ENCODE measurements at regions not wholly inside any gene's neighbourhood (a gene's known extent, or its start where the extent isn't known, plus 50 kb on each side); places are given as distances from the start of the nearest gene placed in this dataset.

DNA sequence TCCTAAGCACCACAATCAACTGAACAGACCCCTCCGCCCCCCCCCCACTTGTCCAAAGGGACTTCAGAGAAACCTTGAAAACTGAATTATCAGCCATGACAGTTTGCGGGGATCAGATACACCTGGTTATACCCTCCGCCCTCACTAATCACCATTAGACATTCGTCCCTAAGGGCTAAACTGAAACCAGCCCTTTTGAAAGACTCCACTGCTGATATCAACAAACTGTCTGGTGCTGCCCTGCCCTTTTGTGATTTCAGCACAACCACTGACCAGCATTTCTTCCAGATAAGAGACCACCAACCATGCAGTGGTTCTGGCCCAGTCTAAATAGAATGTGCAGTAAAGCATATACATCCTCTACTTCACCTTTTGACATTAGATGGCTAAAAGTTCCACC is 1422.9 kb downstream of the EFNB2 start:
- Mint-ChIP-seq H3K4me3 (no peak overlapping the region), H3K9me3 (peaks cover 34% of the 10 kb centered on the region), H3K27ac (no peak overlapping the region), H3K4me1 (peaks cover 10% of the 10 kb centered on the region), H3K36me3 (peaks cover 12% of the 10 kb centered on the region), H3K27me3 (ENCODE audit: low read depth) (no peaks in the 10 kb centered on the region)
- TF ChIP-seq, protein P1, sequence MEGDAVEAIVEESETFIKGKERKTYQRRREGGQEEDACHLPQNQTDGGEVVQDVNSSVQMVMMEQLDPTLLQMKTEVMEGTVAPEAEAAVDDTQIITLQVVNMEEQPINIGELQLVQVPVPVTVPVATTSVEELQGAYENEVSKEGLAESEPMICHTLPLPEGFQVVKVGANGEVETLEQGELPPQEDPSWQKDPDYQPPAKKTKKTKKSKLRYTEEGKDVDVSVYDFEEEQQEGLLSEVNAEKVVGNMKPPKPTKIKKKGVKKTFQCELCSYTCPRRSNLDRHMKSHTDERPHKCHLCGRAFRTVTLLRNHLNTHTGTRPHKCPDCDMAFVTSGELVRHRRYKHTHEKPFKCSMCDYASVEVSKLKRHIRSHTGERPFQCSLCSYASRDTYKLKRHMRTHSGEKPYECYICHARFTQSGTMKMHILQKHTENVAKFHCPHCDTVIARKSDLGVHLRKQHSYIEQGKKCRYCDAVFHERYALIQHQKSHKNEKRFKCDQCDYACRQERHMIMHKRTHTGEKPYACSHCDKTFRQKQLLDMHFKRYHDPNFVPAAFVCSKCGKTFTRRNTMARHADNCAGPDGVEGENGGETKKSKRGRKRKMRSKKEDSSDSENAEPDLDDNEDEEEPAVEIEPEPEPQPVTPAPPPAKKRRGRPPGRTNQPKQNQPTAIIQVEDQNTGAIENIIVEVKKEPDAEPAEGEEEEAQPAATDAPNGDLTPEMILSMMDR (IDR thresholded peaks at IDR 0.05; ENCODE audit: unreplicated experiment) = no peak
- no peak for DNase-seq (ENCODE audit: low spot score in 2 of 2, unreplicated experiment in 2 of 2)

DNA sequence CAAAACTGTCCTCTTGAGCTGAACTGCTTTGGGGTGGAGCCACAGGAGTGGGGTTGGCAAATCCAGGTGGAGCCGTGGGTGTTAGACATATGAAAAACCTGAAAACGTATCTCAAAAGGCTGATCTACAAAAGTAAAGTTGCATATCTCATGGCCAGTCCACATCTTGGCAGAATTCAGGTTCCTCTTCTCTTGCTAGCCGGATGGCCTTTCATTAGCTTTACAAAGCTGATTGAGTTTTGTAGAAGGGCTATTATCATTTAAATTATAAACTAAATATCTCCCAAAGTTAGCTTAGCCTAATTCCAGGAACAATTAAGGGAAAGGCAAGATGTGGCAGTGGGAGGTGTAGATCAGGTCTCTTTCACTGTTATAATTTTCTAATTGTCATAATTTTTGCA is 1427.7 kb downstream of the EFNB2 start:
- H3K4me1 Mint-ChIP-seq = no peaks in the 10 kb centered on the region

DNA sequence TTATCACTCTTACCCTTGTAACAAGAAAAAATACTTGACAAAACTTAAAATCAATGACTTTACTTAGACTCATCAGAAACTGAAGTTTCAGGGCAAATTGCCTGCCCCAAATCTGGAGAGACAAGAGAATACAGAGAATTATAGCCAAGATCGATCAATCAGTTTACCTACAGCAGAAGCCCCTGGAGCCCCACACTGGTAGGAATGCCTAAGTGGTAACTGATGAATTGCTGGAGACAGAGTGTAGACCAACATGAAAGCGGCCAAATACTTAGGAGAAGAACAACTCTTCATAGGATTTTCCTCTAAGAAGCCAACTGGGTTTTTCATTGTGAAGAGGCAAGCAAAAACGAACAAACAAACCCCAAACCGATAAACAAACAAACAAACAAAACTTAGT is 1430.0 kb downstream of the EFNB2 start:
- no peaks in the 10 kb centered on the region for H3K4me1 Mint-ChIP-seq
- TF ChIP-seq, protein P1 (IDR thresholded peaks at IDR 0.05; ENCODE audit: unreplicated experiment) = no peak
- no peaks in the 10 kb centered on the region for H3K27me3 Mint-ChIP-seq (ENCODE audit: low read depth)
- no peak overlapping the region for H3K27ac Mint-ChIP-seq
- no peak overlapping the region for H3K4me3 Mint-ChIP-seq
- peaks cover 18% of the 10 kb centered on the region for H3K9me3 Mint-ChIP-seq
- DNase-seq (ENCODE audit: low spot score in 2 of 2, unreplicated experiment in 2 of 2) = no peak
- H3K36me3 Mint-ChIP-seq = no peaks in the 10 kb centered on the region

More for the DNA sequence above, 1427.7 kb downstream of the EFNB2 start:
- TF ChIP-seq, protein P1 (IDR thresholded peaks at IDR 0.05; ENCODE audit: unreplicated experiment) = no peak
- H3K27ac Mint-ChIP-seq = no peak overlapping the region
- H3K27me3 Mint-ChIP-seq (ENCODE audit: low read depth) = no peaks in the 10 kb centered on the region
- peaks cover 2% of the 10 kb centered on the region for H3K36me3 Mint-ChIP-seq
- no peak for DNase-seq (ENCODE audit: low spot score in 2 of 2, unreplicated experiment in 2 of 2)
- no peak overlapping the region for H3K4me3 Mint-ChIP-seq
- H3K9me3 Mint-ChIP-seq = peaks cover 27% of the 10 kb centered on the region

DNA sequence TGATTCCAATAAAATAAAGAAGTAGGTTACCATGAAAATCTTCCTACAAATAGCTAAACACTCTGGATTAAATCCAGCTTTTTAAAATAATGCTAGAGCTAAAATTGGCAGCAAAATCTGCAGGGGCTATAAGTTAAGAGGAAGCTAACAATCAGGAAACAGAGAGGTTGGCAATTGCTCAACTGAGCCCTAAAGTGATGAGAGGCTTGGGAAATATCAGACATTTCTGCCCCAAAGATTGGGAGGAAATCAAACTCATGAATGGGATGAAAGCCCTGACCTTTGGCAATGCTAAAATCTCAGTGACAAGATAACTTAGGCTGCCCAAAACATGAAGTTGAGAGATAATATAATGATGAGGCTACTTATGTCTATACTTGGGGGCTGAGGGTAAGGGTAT is 1437.9 kb downstream of the EFNB2 start:
- H3K36me3 Mint-ChIP-seq = peaks cover 3% of the 10 kb centered on the region
- H3K4me3 Mint-ChIP-seq = no peak overlapping the region
- no peak overlapping the region for H3K27ac Mint-ChIP-seq
- TF ChIP-seq, protein P1 (IDR thresholded peaks at IDR 0.05; ENCODE audit: unreplicated experiment) = no peak
- no peak for DNase-seq (ENCODE audit: low spot score in 2 of 2, unreplicated experiment in 2 of 2)
- peaks cover 7% of the 10 kb centered on the region for H3K9me3 Mint-ChIP-seq
- peaks cover 4% of the 10 kb centered on the region for H3K4me1 Mint-ChIP-seq
- no peaks in the 10 kb centered on the region for H3K27me3 Mint-ChIP-seq (ENCODE audit: low read depth)

DNA sequence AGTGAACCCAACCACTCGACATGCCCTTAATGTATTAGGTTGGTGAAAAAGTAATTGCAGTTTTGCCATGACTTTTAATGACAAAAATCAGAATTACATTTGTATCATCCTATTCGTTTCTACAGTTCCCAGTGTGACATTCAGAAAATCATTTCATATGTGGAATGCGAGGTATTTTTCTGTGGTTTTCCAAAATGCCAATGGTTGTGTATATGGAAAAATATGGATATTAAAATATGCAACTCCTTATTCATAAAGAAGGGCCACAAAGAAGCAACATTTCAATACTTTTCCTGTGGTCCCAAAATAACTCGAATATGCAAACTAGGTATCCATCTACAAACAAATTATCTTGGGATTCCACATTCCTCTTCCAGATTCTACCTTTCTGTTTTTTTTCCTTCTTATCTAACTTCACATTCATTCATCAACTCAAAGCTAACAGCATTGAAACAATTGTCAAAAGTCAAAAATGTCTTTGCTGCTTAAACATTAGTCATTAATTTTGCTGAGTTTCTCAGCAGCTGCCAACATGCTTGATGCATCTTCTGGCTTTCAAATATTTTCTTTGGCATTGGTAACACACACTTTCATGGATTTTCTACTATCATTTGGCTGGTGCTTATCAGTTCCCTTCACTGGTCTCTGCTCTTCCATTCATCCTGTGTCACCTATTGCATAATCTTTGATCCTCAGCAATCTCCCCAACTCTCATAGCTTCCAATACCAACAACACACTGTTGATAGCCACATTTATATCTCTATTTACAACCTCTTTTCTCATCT is 1445.4 kb downstream of the EFNB2 start:
- Mint-ChIP-seq H3K4me1 (peaks cover 16% of the 10 kb centered on the region), H3K27ac (no peak overlapping the region), H3K27me3 (ENCODE audit: low read depth) (no peaks in the 10 kb centered on the region), H3K36me3 (peaks cover 3% of the 10 kb centered on the region), H3K9me3 (peaks cover 7% of the 10 kb centered on the region), H3K4me3 (no peak overlapping the region)
- TF ChIP-seq, protein P1 (IDR thresholded peaks at IDR 0.05; ENCODE audit: unreplicated experiment) = no peak
- no peak for DNase-seq (ENCODE audit: low spot score in 2 of 2, unreplicated experiment in 2 of 2)
